ENCODE measurements at regions not wholly inside any gene's neighbourhood (a gene's known extent, or its start where the extent isn't known, plus 50 kb on each side); places are given as distances from the start of the nearest gene placed in this dataset.
"Not testable (repeated sequence)": the region's sequence is repeated elsewhere in the genome, so short reads cannot be mapped to it uniquely, and the experiment has no call there.

- DNase-seq (ENCODE audit: low read depth in 4 of 4, low spot score in 3 of 4): no peak
Measured at GRCh38 chr4:116551806-116552205, 533.6 kb downstream of the TRAM1L1 start.

GRCh38 chr4:116547632-116548031, 537.7 kb downstream of the TRAM1L1 start:
- DNase-seq (ENCODE audit: low read depth in 4 of 4, low spot score in 3 of 4): no peak

GRCh38 chr4:116546759-116547158, 538.6 kb downstream of the TRAM1L1 start:
- DNase-seq (ENCODE audit: low read depth in 4 of 4, low spot score in 3 of 4): no peak

GRCh38 chr4:116544946-116545345, 540.4 kb downstream of the TRAM1L1 start:
- DNase-seq (ENCODE audit: low read depth in 4 of 4, low spot score in 3 of 4): no peak

GRCh38 chr4:116539744-116540143, 545.6 kb downstream of the TRAM1L1 start:
- no peak for DNase-seq (ENCODE audit: low read depth in 4 of 4, low spot score in 3 of 4)

- DNase-seq (ENCODE audit: low read depth in 4 of 4, low spot score in 3 of 4): no peak
Measured at GRCh38 chr4:116537828-116538227, 547.5 kb downstream of the TRAM1L1 start.

GRCh38 chr4:116536024-116536423, 549.4 kb downstream of the TRAM1L1 start:
- not testable (repeated sequence) for DNase-seq (ENCODE audit: low read depth in 4 of 4, low spot score in 3 of 4)

GRCh38 chr4:116531870-116532269, 553.5 kb downstream of the TRAM1L1 start:
- no peak for DNase-seq (ENCODE audit: low read depth in 4 of 4, low spot score in 3 of 4)

- no peak for DNase-seq (ENCODE audit: low read depth in 4 of 4, low spot score in 3 of 4)
Measured at GRCh38 chr4:116531026-116531425, 554.4 kb downstream of the TRAM1L1 start.

- DNase-seq (ENCODE audit: low read depth in 4 of 4, low spot score in 3 of 4): no peak
Measured at GRCh38 chr4:116530048-116530447, 555.3 kb downstream of the TRAM1L1 start.

GRCh38 chr4:116529129-116529528, 556.2 kb downstream of the TRAM1L1 start:
- DNase-seq (ENCODE audit: low read depth in 4 of 4, low spot score in 3 of 4): no peak

- no peak for DNase-seq (ENCODE audit: low read depth in 4 of 4, low spot score in 3 of 4)
Measured at GRCh38 chr4:116522922-116523321, 562.5 kb downstream of the TRAM1L1 start.

- DNase-seq (ENCODE audit: low read depth in 4 of 4, low spot score in 3 of 4): no peak
Measured at GRCh38 chr4:116520886-116521285, 564.5 kb downstream of the TRAM1L1 start.

GRCh38 chr4:116516711-116517110, 568.7 kb downstream of the TRAM1L1 start:
- DNase-seq (ENCODE audit: low read depth in 4 of 4, low spot score in 3 of 4): no peak

GRCh38 chr4:116515959-116516358, 569.4 kb downstream of the TRAM1L1 start:
- DNase-seq (ENCODE audit: low read depth in 4 of 4, low spot score in 3 of 4): no peak

GRCh38 chr4:116512552-116512951, 572.8 kb downstream of the TRAM1L1 start:
- DNase-seq (ENCODE audit: low read depth in 4 of 4, low spot score in 3 of 4): no peak

- DNase-seq (ENCODE audit: low read depth in 4 of 4, low spot score in 3 of 4): no peak
Measured at GRCh38 chr4:116501954-116502353, 583.4 kb downstream of the TRAM1L1 start.

GRCh38 chr4:116500225-116500624, 585.2 kb downstream of the TRAM1L1 start:
- DNase-seq (ENCODE audit: low read depth in 4 of 4, low spot score in 3 of 4): no peak

- DNase-seq (ENCODE audit: low read depth in 4 of 4, low spot score in 3 of 4): no peak
Measured at GRCh38 chr4:116489739-116490138, 595.6 kb downstream of the TRAM1L1 start.

GRCh38 chr4:116486401-116486800, 599.0 kb downstream of the TRAM1L1 start:
- no peak for DNase-seq (ENCODE audit: low read depth in 4 of 4, low spot score in 3 of 4)

GRCh38 chr4:116480546-116480945, 604.8 kb downstream of the TRAM1L1 start:
- DNase-seq (ENCODE audit: low read depth in 4 of 4, low spot score in 3 of 4): no peak

GRCh38 chr4:116478343-116478742, 607.0 kb downstream of the TRAM1L1 start:
- DNase-seq (ENCODE audit: low read depth in 4 of 4, low spot score in 3 of 4): no peak

- no peak for DNase-seq (ENCODE audit: low read depth in 4 of 4, low spot score in 3 of 4)
Measured at GRCh38 chr4:116469582-116469981, 615.8 kb downstream of the TRAM1L1 start.

GRCh38 chr4:116453127-116453526, 632.2 kb downstream of the TRAM1L1 start:
- DNase-seq (ENCODE audit: low read depth in 4 of 4, low spot score in 3 of 4): no peak

Data from right renal pelvis (tissue), 4 donors.